RPMI7951 (cell line): ENCODE measurements at regions not wholly inside any gene's neighbourhood (a gene's known extent, or its start where the extent isn't known, plus 50 kb on each side); places are given as distances from the start of the nearest gene placed in this dataset.

Experiments
- DNase-seq: peaks from one replicate; pipeline ENCODE4 v3.0.0-alpha.2; 2012; ENCODE audit warnings: low read depth

GRCh38 chr10:131690805-131691239 lies 210.0 kb upstream of the PPP2R2D start:
- no peak for DNase-seq

- no peak for DNase-seq
These were observed 209.2 kb upstream of the PPP2R2D start for GRCh38 chr10:131691481-131692090.

- DNase-seq = no peak
These were observed 208.6 kb upstream of the PPP2R2D start for GRCh38 chr10:131692176-131692575.

DNA sequence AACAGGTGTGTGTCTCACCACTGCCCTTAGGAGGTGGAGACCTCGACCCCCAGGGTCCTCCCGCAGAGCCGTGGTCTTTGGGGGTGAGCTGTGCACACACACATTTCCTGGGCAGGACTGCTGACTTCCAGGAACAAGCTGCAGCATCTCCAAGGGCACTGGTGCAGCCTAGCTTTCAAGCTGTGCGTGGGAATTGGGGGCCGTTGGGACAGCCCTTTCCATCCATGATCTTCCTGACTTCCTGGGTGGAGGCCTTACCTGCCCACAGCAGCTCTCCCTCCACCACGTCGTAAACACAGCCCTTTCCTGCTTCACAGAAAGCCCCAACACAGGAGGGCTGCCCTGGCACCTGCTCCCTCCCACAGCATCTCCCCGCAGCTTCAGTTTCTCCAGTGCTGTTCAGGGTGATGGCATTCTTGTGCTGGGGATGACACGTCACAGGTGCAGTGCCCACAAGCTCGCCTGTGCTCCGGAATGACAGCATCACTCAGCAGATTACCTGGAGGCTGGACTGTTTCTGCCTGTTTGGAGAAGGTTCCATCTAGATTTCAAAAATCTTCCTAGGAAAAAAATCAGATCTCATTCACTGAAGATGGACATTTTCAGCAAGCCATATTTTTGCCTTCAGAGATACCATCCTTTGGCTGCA lies 208.0 kb upstream of the PPP2R2D start:
- DNase-seq = no peak

- no peak for DNase-seq
These were observed 207.0 kb upstream of the PPP2R2D start for GRCh38 chr10:131693766-131694165.

DNA sequence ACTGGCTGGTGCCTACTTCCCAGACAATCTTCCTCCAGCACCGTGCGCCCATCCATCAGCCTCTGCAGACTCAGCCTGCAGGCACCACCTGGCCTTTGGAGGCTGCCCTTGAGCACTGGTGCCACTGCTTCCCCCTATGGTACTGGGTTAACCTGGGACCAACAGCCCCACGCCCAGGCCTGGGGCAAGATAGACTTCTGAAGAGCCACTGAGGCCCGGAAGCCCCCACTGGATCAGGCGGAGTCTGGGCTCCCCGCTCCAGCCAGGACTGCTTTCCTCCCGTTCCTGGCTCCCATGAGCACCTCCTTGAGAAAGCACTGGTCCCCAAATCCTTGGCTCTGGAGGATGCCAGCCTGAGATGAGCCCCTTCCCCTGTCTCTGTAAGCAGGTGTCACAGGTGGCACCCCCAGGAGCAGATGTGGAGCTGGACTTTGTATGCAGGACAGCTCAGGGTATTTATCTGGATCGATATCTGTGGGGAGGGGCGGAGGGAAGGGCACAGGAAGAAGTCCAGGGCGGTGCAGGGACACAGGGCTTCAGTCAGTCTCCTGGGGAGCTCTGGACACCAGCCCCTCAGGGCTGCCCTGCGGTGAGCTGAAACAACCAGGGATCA lies 206.5 kb upstream of the PPP2R2D start:
- no peak for DNase-seq

- no peak for DNase-seq
These were observed 205.9 kb upstream of the PPP2R2D start for GRCh38 chr10:131694781-131695495.

DNA sequence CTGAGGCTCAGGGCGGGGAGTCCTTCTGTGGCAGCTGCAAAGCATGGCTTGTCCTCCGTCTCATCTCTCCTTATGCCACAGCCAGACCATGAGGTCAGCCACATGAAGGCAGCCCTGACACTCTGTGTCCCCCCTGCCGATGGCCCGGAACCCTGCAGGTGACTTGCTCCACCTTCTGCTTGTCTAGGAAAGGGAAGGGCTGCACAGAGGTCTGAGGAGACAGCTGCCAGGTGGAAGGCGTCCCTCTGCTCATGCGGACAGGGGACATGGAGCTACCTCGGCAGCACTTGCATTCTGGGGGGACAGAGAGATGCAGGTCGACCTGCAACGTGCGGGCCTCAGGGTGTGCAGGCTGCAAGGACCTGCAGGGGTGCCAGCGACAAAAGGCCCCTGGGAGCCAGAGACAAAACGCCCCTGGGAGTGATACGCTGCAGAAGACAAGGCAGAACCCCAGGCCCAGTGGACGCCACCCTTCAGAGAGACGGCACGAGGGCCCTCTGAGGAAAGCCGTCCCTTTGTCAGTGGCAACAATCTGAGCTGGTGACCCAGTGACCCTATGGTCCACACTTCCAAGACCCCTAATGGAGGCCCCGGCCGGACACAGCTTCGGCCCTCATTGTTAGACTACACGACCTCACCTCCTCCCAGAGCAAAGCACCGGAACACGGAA lies 205.2 kb upstream of the PPP2R2D start:
- no peak for DNase-seq

- no peak for DNase-seq
These were observed 203.2 kb upstream of the PPP2R2D start for GRCh38 chr10:131697476-131698128.

GRCh38 chr10:131698232-131698631 lies 202.6 kb upstream of the PPP2R2D start:
- no peak for DNase-seq

- no peak for DNase-seq
These were observed 201.8 kb upstream of the PPP2R2D start for GRCh38 chr10:131698986-131699385.

DNA sequence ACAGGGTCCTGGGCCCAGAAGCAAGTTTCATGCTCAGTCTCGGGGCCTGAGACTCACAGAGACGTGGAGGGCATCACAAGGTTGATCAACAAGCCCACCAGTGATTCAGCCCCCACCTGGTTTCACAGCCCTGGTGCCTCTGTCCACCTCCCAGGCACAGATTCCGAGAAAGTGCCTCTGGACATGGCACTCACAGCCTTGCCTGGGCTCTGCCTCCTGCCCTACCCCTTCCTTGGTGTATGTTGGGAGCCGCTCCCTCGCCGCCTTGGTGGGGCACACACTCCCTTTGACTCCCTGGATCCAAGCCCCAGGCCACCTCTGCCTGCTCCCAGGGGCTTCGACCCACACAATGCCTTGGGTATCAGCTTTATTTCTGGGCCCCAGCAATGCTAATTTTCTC lies 200.8 kb upstream of the PPP2R2D start:
- no peak for DNase-seq

DNA sequence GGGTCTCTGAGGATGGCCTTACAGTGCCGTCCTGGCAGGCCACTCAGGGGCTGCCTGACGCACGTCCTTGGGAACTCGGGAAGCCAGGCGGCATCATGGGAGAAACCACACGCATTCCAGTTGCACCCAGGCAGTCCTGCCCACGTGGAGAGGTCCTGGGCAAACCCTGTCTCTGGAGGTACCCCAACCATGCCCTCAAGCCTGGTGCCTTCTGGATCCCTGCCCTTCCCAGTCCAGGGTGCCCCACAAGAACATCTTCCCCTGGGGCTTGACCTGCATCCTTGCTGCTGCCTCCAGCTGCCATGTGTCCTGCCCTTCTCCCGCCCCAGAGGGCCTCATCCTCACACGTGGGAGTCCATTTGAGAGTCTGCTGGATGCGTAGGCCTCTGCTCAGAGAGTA lies 200.3 kb upstream of the PPP2R2D start:
- no peak for DNase-seq

DNA sequence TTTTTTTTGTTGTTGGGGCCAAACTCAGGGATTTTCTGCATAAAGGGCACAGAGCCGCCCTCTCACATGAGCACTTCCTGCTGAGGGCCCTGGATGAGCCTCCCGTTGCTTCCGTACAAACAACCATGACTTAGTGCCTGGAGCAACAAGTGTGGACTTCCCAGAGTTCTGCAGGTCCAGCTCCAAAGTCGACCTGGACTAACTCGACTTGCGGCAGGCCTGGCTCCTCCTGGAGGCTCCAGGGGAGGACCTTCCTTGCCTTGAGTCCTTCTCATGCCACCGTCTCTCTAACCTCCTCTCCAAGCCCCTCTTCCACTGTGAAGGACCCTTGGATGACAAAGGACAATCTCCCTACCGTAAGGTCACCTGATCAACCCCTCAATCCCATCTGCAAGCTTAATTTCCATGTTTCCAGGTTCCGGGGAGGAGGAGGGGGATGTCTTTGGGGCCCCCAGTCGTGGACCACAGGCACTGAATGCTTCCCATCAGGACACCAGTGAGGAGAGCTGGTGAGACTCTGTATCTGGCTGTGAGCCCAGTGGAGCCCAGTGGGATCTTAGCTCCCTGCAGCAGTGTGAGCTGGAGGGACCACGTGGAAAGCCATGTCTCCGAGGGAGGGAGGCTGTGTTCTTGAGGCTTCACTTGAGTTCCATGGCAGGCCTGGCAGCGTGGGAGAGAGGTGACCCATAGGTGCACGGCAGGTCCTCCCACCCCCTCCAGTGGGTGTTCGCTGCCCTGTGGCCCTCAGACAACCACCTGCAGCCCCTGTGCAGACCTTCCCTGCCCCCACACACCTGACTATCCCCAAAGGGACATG lies 199.5 kb upstream of the PPP2R2D start:
- DNase-seq = no peak

DNA sequence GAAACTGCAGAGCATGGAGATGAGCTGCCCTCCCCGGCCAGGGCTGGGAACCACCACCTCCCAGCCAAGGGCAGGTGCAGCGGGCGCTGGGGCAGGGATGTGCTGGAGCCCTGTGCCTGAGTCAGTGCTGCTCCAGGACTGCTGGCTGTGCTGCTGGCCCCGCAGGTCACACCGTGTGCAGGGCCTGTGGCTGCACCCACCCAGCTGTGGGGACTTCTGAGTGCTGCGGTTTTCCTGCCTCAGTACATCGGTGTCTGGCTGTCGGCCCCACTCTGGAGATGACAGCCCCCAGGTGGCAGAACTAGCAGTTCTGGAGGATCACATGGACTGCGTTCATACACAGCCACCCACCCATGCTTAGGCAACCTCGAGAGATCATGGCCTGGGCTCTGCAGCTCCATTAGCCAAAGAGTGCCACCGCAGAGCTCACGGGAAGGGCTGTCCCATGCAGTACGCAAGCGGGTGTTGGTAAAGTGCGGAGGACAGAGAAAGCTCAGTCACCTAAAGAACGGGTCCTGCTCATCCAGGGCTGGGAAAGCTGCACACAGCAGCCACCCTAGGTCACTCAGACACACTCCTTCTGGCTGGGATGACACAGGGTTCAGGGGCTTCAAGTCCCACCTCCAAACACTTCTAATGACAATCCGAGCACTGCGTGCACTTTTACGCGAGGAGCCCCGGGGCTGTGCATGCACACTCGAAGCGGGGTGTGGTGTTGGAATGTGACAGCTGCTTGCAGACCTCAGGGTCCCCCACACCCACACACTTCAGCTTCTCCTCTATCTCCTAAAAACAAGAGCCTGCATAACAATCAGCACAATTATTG lies 198.1 kb upstream of the PPP2R2D start:
- DNase-seq = no peak

DNA sequence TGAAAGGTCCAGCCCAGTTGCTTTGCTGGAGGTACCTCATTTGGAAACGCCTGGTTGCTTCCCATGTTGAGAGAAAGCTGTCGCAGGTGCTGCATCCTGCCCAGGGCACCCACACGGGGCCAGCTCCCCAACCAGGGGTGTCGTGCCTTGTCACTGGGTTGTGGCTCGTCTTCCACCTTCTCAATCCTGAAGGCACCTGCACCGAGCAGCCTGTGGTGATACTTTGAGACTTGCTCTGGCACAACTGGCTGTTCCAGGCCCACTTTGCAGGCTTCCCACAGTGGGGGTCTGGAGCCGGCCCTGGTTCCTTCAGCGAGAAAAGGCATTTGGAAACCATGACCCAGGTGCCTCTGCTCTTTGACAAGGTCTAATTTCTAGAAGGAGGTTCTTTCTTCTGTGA lies 197.3 kb upstream of the PPP2R2D start:
- no peak for DNase-seq

GRCh38 chr10:131703941-131704340 lies 196.9 kb upstream of the PPP2R2D start:
- DNase-seq = no peak

GRCh38 chr10:131706476-131706875 lies 194.3 kb upstream of the PPP2R2D start:
- no peak for DNase-seq

DNA sequence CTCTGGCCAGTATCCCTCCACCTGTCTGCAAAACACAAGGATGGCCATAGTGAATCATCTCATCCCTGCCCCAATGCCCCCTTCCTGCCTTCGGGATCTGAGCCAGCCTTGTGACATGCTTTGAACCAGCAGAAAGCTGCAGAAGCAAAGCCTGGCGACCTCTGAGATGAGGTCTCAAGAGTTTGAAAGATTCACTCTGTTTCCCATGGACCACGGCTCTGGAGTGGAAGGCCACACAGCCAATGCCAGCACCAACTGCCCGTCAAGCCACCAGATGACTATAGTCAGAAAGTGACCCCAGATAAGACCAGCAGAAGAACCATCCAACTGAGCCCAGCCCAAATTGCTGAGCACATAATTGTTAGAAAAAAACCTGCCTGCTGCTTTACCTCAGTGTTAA lies 193.9 kb upstream of the PPP2R2D start:
- no peak for DNase-seq
